HUDEP-2 (cell line): ENCODE measurements at regions not wholly inside any gene's neighbourhood (a gene's known extent, or its start where the extent isn't known, plus 50 kb on each side); places are given as distances from the start of the nearest gene placed in this dataset.
A peak's percentile ranks its signal among the peaks of the same experiment; 100 is the strongest.
"Not testable (repeated sequence)": the region's sequence is repeated elsewhere in the genome, so short reads cannot be mapped to it uniquely, and the experiment has no call there.

Experiments
- DNase-seq, 76 experiments: peaks; one replicate each; lab custom pipeline; 2025; ENCODE audit not compliant: unreplicated experiment in 76 of 76; lab: John Stamatoyannopoulos, UW

GRCh38 chr6:81158956-81159355, 593.5 kb downstream of the TENT5A start:
- no peak for DNase-seq

DNA sequence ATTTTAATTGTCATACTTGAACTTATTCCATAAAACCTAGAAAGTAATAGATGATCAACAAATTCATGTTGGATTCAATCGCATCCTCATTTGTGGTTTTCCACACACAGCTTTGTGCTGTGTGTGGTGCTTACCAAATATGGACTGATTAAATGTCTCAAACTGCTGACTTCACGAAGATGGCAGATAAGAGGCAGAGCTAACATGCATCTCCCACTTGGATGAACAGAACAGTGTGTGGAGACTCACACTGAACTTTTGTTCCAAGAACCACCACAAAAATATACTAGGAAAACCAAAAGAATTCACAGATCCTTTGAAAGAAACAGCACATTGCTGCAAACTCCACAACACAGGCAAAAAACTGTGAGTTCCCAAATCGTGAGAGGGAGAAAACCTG, 603.7 kb downstream of the TENT5A start:
- DNase-seq, result no peak

- DNase-seq, result no peak
These were observed 607.0 kb downstream of the TENT5A start for GRCh38 chr6:81145506-81145905.

- DNase-seq, result no peak
These were observed 608.1 kb downstream of the TENT5A start for GRCh38 chr6:81144346-81144745.

DNA sequence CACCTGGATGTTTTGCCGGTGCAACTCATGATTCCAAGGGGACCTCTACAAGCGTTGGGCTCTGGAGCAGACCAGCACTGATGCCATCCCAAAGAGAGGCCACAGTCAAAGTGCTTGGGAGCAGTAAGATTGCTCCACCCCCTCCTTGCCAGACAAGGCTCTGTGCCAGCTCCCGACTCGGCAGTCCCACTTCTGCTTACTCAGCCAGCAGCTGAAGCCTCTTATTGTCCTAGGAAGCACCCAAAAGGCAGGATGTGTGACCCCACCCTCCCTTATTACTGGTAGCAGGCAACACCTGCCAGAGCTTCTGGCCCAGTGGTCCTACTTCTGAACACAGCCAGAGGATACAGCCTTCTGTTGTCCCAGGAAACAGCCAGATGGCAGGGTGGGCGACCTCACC, 614.2 kb downstream of the TENT5A start:
- DNase-seq, result peak in 12 of 76 experiments; percentile 1 to 29 (median 9)

- peak in 40 of 76 experiments; percentile 6 to 85 (median 34) for DNase-seq
These were observed 621.5 kb downstream of the TENT5A start for GRCh38 chr6:81130969-81131368.

DNA sequence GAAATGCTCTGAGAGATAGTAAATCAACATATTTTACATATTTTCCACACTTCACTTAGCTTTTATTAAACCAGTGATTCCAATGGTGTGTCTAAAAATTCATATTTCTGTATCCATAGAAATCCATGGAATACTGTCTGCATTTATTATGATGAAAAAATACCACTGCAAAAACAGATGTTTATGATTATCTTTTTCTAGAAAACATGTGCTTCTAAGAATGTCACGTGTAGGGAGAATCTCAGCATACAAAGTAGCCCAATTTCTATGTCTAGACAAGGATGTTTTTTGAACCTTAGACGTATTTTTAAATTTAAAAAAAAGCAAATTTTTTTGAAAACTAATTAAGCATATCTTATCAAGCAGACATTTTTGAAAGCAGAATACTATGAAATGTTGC, 622.4 kb downstream of the TENT5A start:
- DNase-seq, result no peak

DNA sequence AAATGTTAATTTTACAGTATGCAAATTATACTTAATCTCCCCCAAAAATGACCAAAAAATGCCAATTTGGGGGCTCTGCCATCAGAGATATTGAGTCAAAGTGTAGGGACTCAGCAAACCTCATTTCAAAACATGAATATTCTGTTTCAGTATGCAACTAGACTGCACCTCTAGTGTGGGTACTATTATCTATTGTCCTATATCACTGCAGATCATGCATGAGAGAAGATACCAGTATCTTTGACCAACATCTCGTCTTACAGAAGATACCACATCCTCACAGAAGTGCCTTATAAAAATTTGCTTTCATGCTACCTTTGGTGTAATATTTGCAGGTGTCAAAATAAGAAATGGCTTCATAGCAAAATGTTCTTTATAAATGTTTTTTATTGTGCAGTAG, 623.8 kb downstream of the TENT5A start:
- peak in 1 of 76 experiments; percentile 13 for DNase-seq

DNA sequence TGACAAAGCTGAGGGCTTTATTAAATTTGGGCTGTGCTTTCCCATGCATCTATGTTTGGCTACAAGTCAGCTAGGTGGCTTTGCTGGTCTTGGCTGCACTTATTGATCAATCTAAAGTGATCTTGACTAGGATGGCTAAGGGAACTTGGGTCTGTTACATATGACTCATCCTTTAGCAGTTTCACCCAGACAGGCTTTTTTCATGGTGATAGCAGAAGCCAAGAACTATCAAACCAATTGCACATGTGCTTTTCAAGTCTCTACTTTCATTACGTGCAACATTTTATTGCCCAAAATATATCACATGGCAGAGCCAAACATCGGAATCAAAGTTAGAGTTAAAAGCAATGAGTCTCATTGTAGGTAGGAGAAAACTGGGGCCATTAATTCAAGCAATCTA, 626.3 kb downstream of the TENT5A start:
- DNase-seq, result peak in 17 of 76 experiments; percentile 5 to 71 (median 35)

GRCh38 chr6:81120280-81120679, 632.2 kb downstream of the TENT5A start:
- no peak for DNase-seq

DNA sequence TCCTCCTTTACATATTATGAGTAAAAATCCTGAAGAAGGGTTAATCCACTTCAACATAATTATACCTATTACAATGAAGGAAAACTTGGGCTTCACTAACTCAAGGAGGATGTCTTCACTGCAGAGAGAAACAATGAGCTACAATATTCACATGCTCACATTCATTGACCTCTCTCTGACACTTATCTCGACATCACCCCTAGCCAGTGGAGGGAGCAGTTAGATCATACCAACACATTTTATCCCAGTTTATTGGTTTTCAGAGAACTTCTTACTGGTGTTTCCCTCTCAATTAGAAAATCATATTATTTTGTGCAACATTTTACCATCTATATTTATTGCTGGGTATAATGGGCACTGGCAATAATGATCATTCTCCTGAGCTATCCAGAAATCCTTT, 646.5 kb downstream of the TENT5A start:
- DNase-seq, result peak in 5 of 76 experiments; percentile 2 to 37 (median 15)

GRCh38 chr6:81098109-81098814, 654.2 kb downstream of the TENT5A start:
- no peak for DNase-seq

GRCh38 chr6:81096464-81096863, 656.0 kb downstream of the TENT5A start:
- not testable (repeated sequence) for DNase-seq

GRCh38 chr6:81093051-81093450, 659.4 kb downstream of the TENT5A start:
- DNase-seq, result peak in 1 of 76 experiments; percentile 10

GRCh38 chr6:81088145-81088544, 664.3 kb downstream of the TENT5A start:
- no peak for DNase-seq

DNA sequence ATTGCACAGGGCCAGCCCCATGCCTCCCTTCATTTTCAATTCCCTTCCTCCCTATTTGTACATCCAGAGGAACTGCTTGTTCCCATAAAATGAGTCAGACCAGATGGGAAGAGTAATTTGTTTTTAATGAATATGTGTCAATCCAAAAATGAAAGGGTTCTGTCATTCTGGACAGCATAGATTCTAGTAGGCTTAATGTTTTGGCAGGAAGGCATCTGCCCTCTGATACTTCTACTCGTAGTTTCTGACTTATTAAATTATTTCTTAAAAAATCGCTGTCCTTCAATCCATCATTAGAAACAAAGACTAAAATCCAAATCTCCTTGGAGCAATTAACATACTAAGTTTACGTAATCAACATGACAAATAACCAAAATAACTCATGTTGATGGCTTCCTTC, 665.5 kb downstream of the TENT5A start:
- DNase-seq, result no peak

GRCh38 chr6:81085431-81085790, 667.1 kb downstream of the TENT5A start:
- no peak for DNase-seq

GRCh38 chr6:81084776-81085430, 667.6 kb downstream of the TENT5A start:
- no peak for DNase-seq

GRCh38 chr6:81075974-81076373, 676.5 kb downstream of the TENT5A start:
- DNase-seq, result peak in 1 of 76 experiments; percentile 3

GRCh38 chr6:81073318-81073717, 679.2 kb downstream of the TENT5A start:
- no peak for DNase-seq

DNA sequence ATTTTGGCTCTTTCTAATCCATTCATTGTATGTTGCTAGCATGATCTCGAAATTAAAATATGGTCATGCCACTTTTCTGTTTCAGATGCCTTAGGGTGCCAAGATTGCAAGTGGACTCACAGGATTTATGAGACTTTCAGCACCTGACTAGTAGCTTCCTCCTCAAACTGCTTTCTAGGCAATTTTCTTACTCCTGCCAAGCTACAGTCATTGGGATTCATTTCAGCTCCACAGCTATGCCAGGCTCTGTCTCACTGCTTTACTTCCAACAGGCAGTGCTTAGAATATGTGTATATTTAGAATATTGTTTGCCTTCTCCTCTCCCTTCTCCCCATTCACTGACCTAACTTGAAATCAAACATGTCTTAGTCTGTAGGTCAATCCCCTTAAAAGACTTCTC, 681.4 kb downstream of the TENT5A start:
- no peak for DNase-seq

DNA sequence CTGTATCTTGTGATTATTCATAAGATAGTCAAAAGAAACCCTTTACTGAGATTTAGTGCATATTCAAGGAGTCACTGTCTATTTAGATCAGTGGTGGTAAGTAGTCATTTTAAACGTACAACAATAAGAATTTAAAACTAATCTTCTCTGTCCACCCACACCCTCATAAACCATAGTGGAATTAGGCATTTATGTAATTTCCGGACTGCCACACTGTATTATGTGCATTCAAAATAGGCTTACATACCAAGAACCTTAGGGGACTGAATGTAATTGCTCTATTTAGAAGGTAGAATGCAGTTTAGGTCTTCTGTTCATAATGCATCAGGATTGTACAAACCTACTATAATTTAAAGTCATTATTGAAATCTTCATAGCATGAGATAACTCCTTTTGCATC, 685.4 kb downstream of the TENT5A start:
- DNase-seq, result no peak
